HCT116 (cell line): ENCODE measurements at regions not wholly inside any gene's neighbourhood (a gene's known extent, or its start where the extent isn't known, plus 50 kb on each side); places are given as distances from the start of the nearest gene placed in this dataset.

ENCODE experiments used
- ATAC-seq: fragments of 200-7000 bp; cut with Tn5 transposase; 2 replicates; pipeline ENCODE4 v1.9.1; 2020; ENCODE audit warnings: mild to moderate bottlenecking, moderate library complexity
- BruUV-seq: library from RNA; stranded (reverse); fragments of 400-500 nt; replicated peaks from 2 replicates; lab custom pipeline; 2021; lab: Mats Ljungman, UMichigan
- CTCF ChIA-PET: fragments of 300-600 bp; sonication (Branson Sonifier 250); formaldehyde crosslinking; loops from one replicate; lab custom pipeline; 2021; ENCODE audit warnings: antibody characterized with exemption; lab: Charles Lee
- POLR2A ChIA-PET: fragments of 300-600, 350-600 bp; sonication (Branson Sonifier 250); formaldehyde crosslinking; loops from one replicate; lab custom pipeline; 2021; ENCODE audit warnings: antibody characterized with exemption; lab: Charles Lee
- RAD21 ChIA-PET, 2 experiments: fragments of 300-600 bp; sonication (Branson Sonifier 250); formaldehyde crosslinking; loops; one replicate each; lab custom pipeline; 2023; ENCODE audit warnings: low total read pairs in 2 of 2; ENCODE audit not compliant: uncharacterized antibody in 2 of 2, unreplicated experiment in 2 of 2, low non-redundant PET in 1 of 2; lab: Charles Lee
- DNase-seq: peaks from one replicate; pipeline ENCODE4 v3.0.0-alpha.2; 2010; ENCODE audit warnings: low read depth, low spot score
- H2AFZ ChIP-seq: fragments of 200-600 bp; shearing (Covaris generic), sonication (generic); 2 replicates; pipeline ENCODE4 v1.6.1; 2017; ENCODE audit warnings: low read depth, mixed run types, mixed read lengths, antibody characterized with exemption, low read length; ENCODE audit not compliant: poor library complexity, severe bottlenecking
- H3K27ac ChIP-seq: 2 replicates; pipeline ENCODE4 v1.5.1; 2012; ENCODE audit warnings: low read depth, low read length
- H3K27me3 ChIP-seq: fragments of 200-600 bp; sonication (generic); 2 replicates; pipeline ENCODE4 v1.6.1; 2016; ENCODE audit warnings: mixed run types, low read length, mixed read lengths; ENCODE audit not compliant: insufficient read depth
- H3K36me3 ChIP-seq, 2 experiments: fragments of 200-500 bp in 1 of 2; fragments of 200-600 bp in 1 of 2; sonication (Bioruptor generic) in 1 of 2; sonication (generic) in 1 of 2; 2 replicates each; pipeline versions ENCODE4 v1.5.1 to v1.6.1; 2014 to 2016; ENCODE audit warnings: low read length in 2 of 2, inconsistent platforms in 1 of 2, mixed read lengths in 1 of 2, mixed run types in 1 of 2; ENCODE audit not compliant: insufficient read depth in 2 of 2, control insufficient read depth in 1 of 2
- H3K4me1 ChIP-seq, 2 experiments: fragments of 200-600 bp in 1 of 2; sonication (generic) in 1 of 2; 2 replicates each; pipeline versions ENCODE4 v1.5.1 to v1.6.1; 2012 to 2017; ENCODE audit warnings: low read length in 2 of 2, inconsistent platforms in 1 of 2, mild to moderate bottlenecking in 1 of 2, mixed read lengths in 1 of 2, mixed run types in 1 of 2, moderate library complexity in 1 of 2; ENCODE audit not compliant: insufficient read depth in 2 of 2, control insufficient read depth in 1 of 2
- H3K4me2 ChIP-seq: fragments of 200-600 bp; sonication (generic); 2 replicates; pipeline ENCODE4 v1.6.1; 2017; ENCODE audit warnings: mixed run types, low read length, mixed read lengths
- H3K4me3 ChIP-seq, 2 experiments: fragments of 200-600 bp in 1 of 2; sonication (generic) in 1 of 2; replicated peaks in 1 of 2; 2 replicates each; pipeline ENCODE4 v1.5.1; 2011 to 2016; ENCODE audit warnings: low read length in 2 of 2, control low read depth in 1 of 2, low read depth in 1 of 2, mild to moderate bottlenecking in 1 of 2, mixed read lengths in 1 of 2, mixed run types in 1 of 2
- H3K79me2 ChIP-seq: fragments of 200-600 bp; sonication (generic); 2 replicates; pipeline ENCODE4 v1.6.1; 2017; ENCODE audit warnings: mild to moderate bottlenecking, mixed run types, low read length, moderate library complexity, mixed read lengths; ENCODE audit not compliant: insufficient read depth
- H3K9ac ChIP-seq: fragments of 200-600 bp; sonication (generic); 2 replicates; pipeline ENCODE4 v1.6.1; 2016; ENCODE audit warnings: low read length, mixed read lengths
- H3K9me2 ChIP-seq: fragments of 200-600 bp; sonication (generic), shearing (Covaris generic); 2 replicates; pipeline ENCODE4 v1.6.1; 2017; ENCODE audit warnings: mixed run types, mild to moderate bottlenecking, moderate library complexity; ENCODE audit not compliant: insufficient read depth
- H3K9me3 ChIP-seq, 2 experiments: fragments of 200-500 bp in 1 of 2; fragments of 200-600 bp in 1 of 2; sonication (Bioruptor generic) in 1 of 2; sonication (generic) in 1 of 2; 2 replicates each; pipeline ENCODE4 v1.6.1; 2014 to 2017; ENCODE audit warnings: low read length in 2 of 2, mixed read lengths in 2 of 2, inconsistent platforms in 1 of 2, low read depth in 1 of 2, mild to moderate bottlenecking in 1 of 2, mixed run types in 1 of 2, moderate library complexity in 1 of 2; ENCODE audit not compliant: control insufficient read depth in 1 of 2, insufficient read depth in 1 of 2
- H4K20me1 ChIP-seq: fragments of 200-600 bp; sonication (generic), shearing (Covaris generic); 2 replicates; pipeline ENCODE4 v1.6.1; 2017; ENCODE audit warnings: mixed run types, mild to moderate bottlenecking, moderate library complexity; ENCODE audit not compliant: insufficient read depth
- CBX3 ChIP-seq: IDR thresholded peaks from 2 replicates; pipeline ENCODE4 v1.6.1; 2012; ENCODE audit warnings: low read depth
- CEBPB ChIP-seq: IDR thresholded peaks from 2 replicates; pipeline ENCODE4 v1.6.1; 2012; ENCODE audit warnings: low read depth
- CTCF ChIP-seq, 3 experiments: fragments of 200-600 bp in 1 of 3; sonication (generic) in 1 of 3; IDR thresholded peaks in 2 of 3; conservative IDR thresholded peaks in 1 of 3; 2 replicates each; pipeline ENCODE4 v1.5.1; 2012 to 2017; ENCODE audit warnings: low read depth in 2 of 3, low read length in 2 of 3, antibody characterized with exemption in 1 of 3, borderline replicate concordance in 1 of 3, control low read depth in 1 of 3, mild to moderate bottlenecking in 1 of 3, mixed read lengths in 1 of 3, mixed run types in 1 of 3, moderate library complexity in 1 of 3; ENCODE audit not compliant: insufficient read depth in 1 of 3
- EGR1 ChIP-seq: IDR thresholded peaks from 2 replicates; pipeline ENCODE4 v1.6.1; 2012; ENCODE audit warnings: low read depth
- ELF1 ChIP-seq: IDR thresholded peaks from 2 replicates; pipeline ENCODE4 v1.6.1; 2012; ENCODE audit warnings: low read depth, borderline replicate concordance
- EZH2 ChIP-seq: fragments of 200-600 bp; sonication (generic); IDR thresholded peaks from 2 replicates; pipeline ENCODE4 v1.6.1; 2017; ENCODE audit warnings: antibody characterized with exemption, mixed run types
- FOSL1 ChIP-seq: IDR thresholded peaks from 2 replicates; pipeline ENCODE4 v1.6.1; 2012; ENCODE audit warnings: low read depth
- JUND ChIP-seq: IDR thresholded peaks from 2 replicates; pipeline ENCODE4 v1.6.1; 2012
- MAX ChIP-seq: IDR thresholded peaks from 2 replicates; pipeline ENCODE4 v1.6.1; 2012
- POLR2A ChIP-seq: IDR thresholded peaks from 2 replicates; pipeline ENCODE4 v1.7.0; 2011; ENCODE audit warnings: borderline replicate concordance; ENCODE audit not compliant: insufficient read depth, insufficient read length; ENCODE audit errors: extremely low read depth
- POLR2AphosphoS5 ChIP-seq: IDR thresholded peaks from 2 replicates; pipeline ENCODE4 v1.6.1; 2011; ENCODE audit warnings: mild to moderate bottlenecking, low read depth, low read length, moderate library complexity
- SIN3A ChIP-seq: IDR thresholded peaks from 2 replicates; pipeline ENCODE4 v1.6.1; 2012; ENCODE audit warnings: low read depth
- SP1 ChIP-seq: IDR thresholded peaks from 2 replicates; pipeline ENCODE4 v1.6.1; 2012; ENCODE audit warnings: low read depth
- TCF7L2 ChIP-seq: IDR thresholded peaks from 2 replicates; pipeline ENCODE4 v1.7.0; 2011; ENCODE audit warnings: borderline replicate concordance, inconsistent platforms; ENCODE audit not compliant: insufficient read depth, insufficient read length; ENCODE audit errors: extremely low read depth
- YY1 ChIP-seq: IDR thresholded peaks from 2 replicates; pipeline ENCODE4 v1.6.1; 2011; ENCODE audit warnings: low read length, low read depth, moderate library complexity, mild to moderate bottlenecking; ENCODE audit not compliant: insufficient replicate concordance; ENCODE audit errors: extremely low read depth
- intact Hi-C: fragments of 100-400 bp; cut with micrococcal nuclease; formaldehyde crosslinking; loops from 2 replicates; pipeline ENCODE4 v1.10.0; 2022
- TF ChIP-seq, protein P1 (sequence below): IDR thresholded peaks from 2 replicates; pipeline ENCODE4 v1.6.1; 2012

GRCh38 chr2:59853032-59853431 lies 700.4 kb downstream of the BCL11A start:
- POLR2A ChIA-PET, result no interaction called here
- Histone ChIP-seq H3K79me2 (no peaks in the 10 kb centered on the region), H3K4me3 (no peak overlapping the region), H3K27ac (no peak overlapping the region), H2AFZ (no peak overlapping the region), H3K27me3 (no peaks in the 10 kb centered on the region), H3K36me3 (no peaks in the 10 kb centered on the region), H3K4me2 (no peak overlapping the region), H3K9me2 (no peaks in the 10 kb centered on the region), H3K4me1 (no peaks in the 10 kb centered on the region)
- RAD21 ChIA-PET, result no interaction called here
- CTCF ChIA-PET, result no interaction called here
- intact Hi-C loops, result no loop called here
- BruUV-seq, result no TSS peak
- DNase-seq, result no peak
- TF ChIP-seq SIN3A (no peak), EZH2 (no peak), JUND (no peak), SP1 (no peak), TCF7L2 (no peak), ELF1 (no peak), CBX3 (no peak), MAX (no peak), FOSL1 (no peak)
- TF ChIP-seq, protein P1, sequence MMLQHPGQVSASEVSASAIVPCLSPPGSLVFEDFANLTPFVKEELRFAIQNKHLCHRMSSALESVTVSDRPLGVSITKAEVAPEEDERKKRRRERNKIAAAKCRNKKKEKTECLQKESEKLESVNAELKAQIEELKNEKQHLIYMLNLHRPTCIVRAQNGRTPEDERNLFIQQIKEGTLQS, result no peak
- TF ChIP-seq, all 23 proteins: peak for 0
- H4K20me1 ChIP-seq, result no peaks in the 10 kb centered on the region
- no peaks in the 10 kb centered on the region for H3K9me3 ChIP-seq
- no peak overlapping the region for H3K9ac ChIP-seq
- no peak for ATAC-seq

DNA sequence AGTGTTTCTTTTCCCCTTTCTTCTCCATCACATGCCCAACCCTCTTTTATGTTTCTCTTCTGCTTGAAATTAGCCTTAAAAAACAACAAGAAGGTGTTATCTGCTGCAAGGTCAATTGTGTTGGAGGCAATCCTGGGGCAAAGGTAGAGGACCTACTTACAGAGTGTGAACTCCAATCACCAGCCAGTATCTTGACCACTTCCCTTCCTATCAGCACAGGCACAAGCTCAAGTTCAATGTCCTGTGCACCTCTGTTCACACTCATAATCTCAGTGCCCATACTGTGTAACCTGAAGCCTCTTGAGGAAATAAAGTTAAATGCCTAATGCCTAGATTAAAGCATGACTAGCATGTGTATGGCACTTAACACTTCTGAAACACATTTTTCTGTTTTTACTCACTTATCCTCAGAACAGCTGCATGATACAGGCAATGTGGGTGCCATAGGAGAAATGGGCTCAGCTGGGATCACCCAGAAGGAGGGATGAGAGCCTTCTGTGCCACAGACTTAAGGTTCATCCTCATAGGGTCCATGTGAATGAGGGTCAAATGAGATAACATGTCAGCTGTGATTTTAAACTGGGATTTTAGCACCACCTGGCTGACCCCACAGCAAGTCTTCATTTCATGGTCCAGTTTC lies 701.5 kb downstream of the BCL11A start:
- Histone ChIP-seq H3K9me3 (no peaks in the 10 kb centered on the region), H4K20me1 (no peaks in the 10 kb centered on the region), H3K27ac (no peak overlapping the region), H3K9ac (no peak overlapping the region), H3K9me2 (no peaks in the 10 kb centered on the region), H3K36me3 (no peaks in the 10 kb centered on the region), H3K4me2 (no peak overlapping the region), H3K27me3 (no peaks in the 10 kb centered on the region), H2AFZ (no peak overlapping the region), H3K4me1 (no peaks in the 10 kb centered on the region), H3K79me2 (no peaks in the 10 kb centered on the region), H3K4me3 (no peak overlapping the region)
- intact Hi-C loops, result no loop called here
- no peak for TF ChIP-seq POLR2A
- TF ChIP-seq CTCF (IDR thresholded peaks at IDR 0.05 in 2 of 3, conservative IDR thresholded peaks at IDR 0.05 in 1 of 3; ENCODE audit: borderline replicate concordance in 1 of 3, insufficient read depth in 1 of 3, low read depth in 2 of 3, low read length in 2 of 3), result no peak
- TF ChIP-seq YY1, result no peak
- no peak for TF ChIP-seq EGR1
- TF ChIP-seq EZH2, result no peak
- TF ChIP-seq CEBPB, result no peak
- TF ChIP-seq POLR2AphosphoS5, result no peak
- no peak for TF ChIP-seq CBX3
- TF ChIP-seq SIN3A, result no peak
- TF ChIP-seq, protein P1, result no peak
- BruUV-seq, result no TSS peak
- ATAC-seq (no peak), DNase-seq (no peak)
- RAD21 ChIA-PET, result no interaction called here
- POLR2A ChIA-PET, result no interaction called here
- CTCF ChIA-PET, result no interaction called here
